ENCODE measurements at regions not wholly inside any gene's neighbourhood (a gene's known extent, or its start where the extent isn't known, plus 50 kb on each side); places are given as distances from the start of the nearest gene placed in this dataset.

DNA sequence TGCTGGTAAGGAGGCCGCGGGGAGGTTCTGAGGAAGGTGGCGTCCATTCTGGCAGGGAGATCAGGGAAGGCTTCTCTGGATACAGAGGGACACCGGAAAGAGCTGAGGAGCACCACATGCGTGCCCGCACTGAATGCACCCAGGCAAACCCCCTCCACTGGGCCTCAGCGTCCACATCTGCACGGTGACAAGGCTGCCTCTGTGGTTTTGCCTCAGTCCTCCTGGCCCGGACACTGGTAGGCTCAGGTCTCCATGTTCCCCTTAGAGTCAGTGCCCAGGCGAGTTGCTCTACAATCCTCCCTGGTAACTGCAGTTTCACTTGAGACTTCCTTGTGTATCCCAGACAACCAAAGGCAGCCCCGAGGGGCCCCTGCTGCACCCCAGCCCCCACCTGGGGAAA, 173.3 kb downstream of the MELK start:
- Histone ChIP-seq H3K9me3 (no peaks in the 10 kb centered on the region), H3K27me3 (peaks cover 44% of the 10 kb centered on the region), H3K27ac (no peak overlapping the region), H3K4me3 (no peak overlapping the region), H3K36me3 (no peaks in the 10 kb centered on the region), H3K4me1 (no peaks in the 10 kb centered on the region)
- no peak for TF ChIP-seq EP300 (IDR thresholded peaks at IDR 0.05)
- no peak for TF ChIP-seq POLR2AphosphoS5 (IDR thresholded peaks at IDR 0.05)
- TF ChIP-seq CTCF (IDR thresholded peaks at IDR 0.05) = no peak
- no peak for TF ChIP-seq POLR2A (IDR thresholded peaks at IDR 0.05)
- 94% methylated on average over 7 of the region's 11 CpGs for WGBS
- DNase-seq (ENCODE audit: low spot score in 2 of 2) = no peak

GRCh38 chr9:36746415-36746814, 173.7 kb downstream of the MELK start:
- no peak overlapping the region for H3K4me3 ChIP-seq
- no peaks in the 10 kb centered on the region for H3K4me1 ChIP-seq
- WGBS = 61% methylated on average over 3 of the region's 3 CpGs
- no peak for DNase-seq (ENCODE audit: low spot score in 2 of 2)
- TF ChIP-seq POLR2AphosphoS5 (IDR thresholded peaks at IDR 0.05) (no peak), POLR2A (IDR thresholded peaks at IDR 0.05) (no peak), CTCF (IDR thresholded peaks at IDR 0.05) (no peak), EP300 (IDR thresholded peaks at IDR 0.05) (no peak)
- H3K9me3 ChIP-seq = no peaks in the 10 kb centered on the region
- H3K27ac ChIP-seq = no peak overlapping the region
- H3K36me3 ChIP-seq = no peaks in the 10 kb centered on the region
- peaks cover 44% of the 10 kb centered on the region for H3K27me3 ChIP-seq

- H3K36me3 ChIP-seq = no peaks in the 10 kb centered on the region
- 15% methylated on average over 9 of the region's 13 CpGs for WGBS
- H3K27me3 ChIP-seq = peaks cover 44% of the 10 kb centered on the region
Measured at GRCh38 chr9:36748322-36748899, 175.7 kb downstream of the MELK start.

DNA sequence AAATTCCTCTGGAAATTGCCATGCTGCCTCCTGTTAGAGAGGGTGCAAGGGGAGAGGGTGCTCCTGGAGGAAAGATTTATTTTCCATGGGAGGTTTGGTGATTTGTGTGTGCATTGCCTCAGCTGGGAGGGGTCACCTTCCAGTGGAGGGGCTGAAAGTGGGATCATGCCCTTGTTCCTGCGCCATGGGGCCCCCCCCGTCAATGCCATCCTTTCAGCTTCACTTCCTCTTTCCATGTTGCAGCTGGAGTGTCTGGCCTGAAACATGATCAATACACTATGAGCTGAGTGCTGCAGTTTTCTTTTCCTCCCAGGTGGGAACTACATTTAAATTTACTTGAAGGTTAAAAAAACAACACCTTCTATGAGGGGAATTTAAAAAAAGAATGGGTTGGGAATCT, 176.8 kb downstream of the MELK start:
- no peaks in the 10 kb centered on the region for H3K9me3 ChIP-seq
- no peak for DNase-seq (ENCODE audit: low spot score in 2 of 2)
- peaks cover 44% of the 10 kb centered on the region for H3K27me3 ChIP-seq
- H3K4me1 ChIP-seq = no peaks in the 10 kb centered on the region
- no peak overlapping the region for H3K4me3 ChIP-seq
- TF ChIP-seq POLR2A (IDR thresholded peaks at IDR 0.05) = no peak
- TF ChIP-seq POLR2AphosphoS5 (IDR thresholded peaks at IDR 0.05) = no peak
- no peak for TF ChIP-seq EP300 (IDR thresholded peaks at IDR 0.05)
- no peak for TF ChIP-seq CTCF (IDR thresholded peaks at IDR 0.05)
- H3K27ac ChIP-seq = no peak overlapping the region
- H3K36me3 ChIP-seq = no peaks in the 10 kb centered on the region
- 84% methylated on average over 2 of the region's 2 CpGs for WGBS

More at GRCh38 chr9:36748322-36748899, 175.7 kb downstream of the MELK start:
- no peak for TF ChIP-seq POLR2A (IDR thresholded peaks at IDR 0.05)
- no peak overlapping the region for H3K4me3 ChIP-seq
- no peak overlapping the region for H3K27ac ChIP-seq
- H3K9me3 ChIP-seq = no peaks in the 10 kb centered on the region
- no peaks in the 10 kb centered on the region for H3K4me1 ChIP-seq
- no peak for DNase-seq (ENCODE audit: low spot score in 2 of 2)

DNA sequence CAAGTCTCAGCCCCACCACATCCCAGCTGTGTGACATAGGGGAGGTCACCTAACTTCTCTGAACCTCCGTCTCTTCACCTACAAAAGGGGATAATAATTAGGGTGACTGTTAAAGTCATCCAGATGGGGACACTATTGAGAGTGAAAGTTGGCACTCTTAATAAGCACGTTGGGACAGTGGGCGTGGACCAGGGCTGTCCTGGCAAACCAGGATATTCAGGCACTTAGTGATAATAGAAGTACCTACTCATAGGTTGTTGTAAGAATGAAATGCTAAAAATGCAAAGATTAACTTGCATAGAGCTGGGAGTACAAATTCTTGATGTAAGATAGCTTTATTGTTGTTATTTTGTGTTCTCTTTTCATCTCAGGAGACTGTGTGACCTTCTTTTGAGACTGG, 177.9 kb downstream of the MELK start:
- 52% methylated on average over 3 of the region's 3 CpGs for WGBS

More for the DNA sequence above, 177.9 kb downstream of the MELK start:
- TF ChIP-seq CTCF (IDR thresholded peaks at IDR 0.05) (no peak), EP300 (IDR thresholded peaks at IDR 0.05) (no peak), POLR2AphosphoS5 (IDR thresholded peaks at IDR 0.05) (no peak), POLR2A (IDR thresholded peaks at IDR 0.05) (no peak)
- no peak overlapping the region for H3K4me3 ChIP-seq
- H3K27ac ChIP-seq = no peak overlapping the region
- peaks cover 49% of the 10 kb centered on the region for H3K27me3 ChIP-seq
- H3K36me3 ChIP-seq = no peaks in the 10 kb centered on the region
- no peak for DNase-seq (ENCODE audit: low spot score in 2 of 2)
- H3K4me1 ChIP-seq = no peaks in the 10 kb centered on the region
- no peaks in the 10 kb centered on the region for H3K9me3 ChIP-seq

Measured in suprapubic skin (tissue), 4 donors.